CD4-positive, alpha-beta T cell treated with Interferon alpha-2 for 1 hour (primary cell): ENCODE measurements at regions not wholly inside any gene's neighbourhood (a gene's known extent, or its start where the extent isn't known, plus 50 kb on each side); places are given as distances from the start of the nearest gene placed in this dataset.

Source experiments
- DNase-seq, 2 donors: peaks; one replicate each; pipeline ENCODE4 v3.0.0-alpha.2; 2020 to 2022

GRCh38 chr9:633461-633860 is 208.0 kb upstream of the DMRT1 start:
- no peak for DNase-seq

DNA sequence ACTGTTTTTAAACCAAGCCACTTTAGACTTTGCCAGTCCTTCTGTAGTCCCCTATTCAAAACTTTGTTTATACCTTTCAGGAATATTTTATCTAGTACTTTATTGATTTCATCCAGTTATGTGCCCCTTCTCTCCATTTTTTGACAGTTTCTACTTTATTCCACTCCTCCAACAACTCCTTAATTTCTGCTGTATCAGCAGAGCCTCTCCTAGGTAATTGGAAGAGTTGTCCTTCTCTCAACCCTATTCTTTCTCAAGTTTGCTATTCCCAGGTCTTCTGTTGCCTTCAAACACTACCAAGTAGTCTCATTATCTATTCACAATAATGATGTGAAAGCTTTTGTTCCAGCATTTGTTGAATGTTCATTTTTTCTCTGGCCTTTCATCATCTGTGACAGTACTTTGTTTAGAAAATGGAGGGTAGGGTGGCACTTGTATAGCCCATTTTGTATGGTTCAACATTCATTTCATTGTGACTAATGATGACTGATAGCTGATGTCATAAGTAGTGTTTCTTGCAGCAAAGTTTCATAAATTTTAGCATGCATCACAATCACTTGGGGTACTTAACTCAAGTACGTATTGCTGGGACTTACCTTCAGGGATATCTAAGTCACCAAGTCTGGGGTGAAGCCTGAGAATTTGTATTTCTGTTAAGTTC is 204.4 kb upstream of the DMRT1 start:
- DNase-seq = no peak

- no peak for DNase-seq
These were observed 203.3 kb upstream of the DMRT1 start for GRCh38 chr9:638152-638551.

DNA sequence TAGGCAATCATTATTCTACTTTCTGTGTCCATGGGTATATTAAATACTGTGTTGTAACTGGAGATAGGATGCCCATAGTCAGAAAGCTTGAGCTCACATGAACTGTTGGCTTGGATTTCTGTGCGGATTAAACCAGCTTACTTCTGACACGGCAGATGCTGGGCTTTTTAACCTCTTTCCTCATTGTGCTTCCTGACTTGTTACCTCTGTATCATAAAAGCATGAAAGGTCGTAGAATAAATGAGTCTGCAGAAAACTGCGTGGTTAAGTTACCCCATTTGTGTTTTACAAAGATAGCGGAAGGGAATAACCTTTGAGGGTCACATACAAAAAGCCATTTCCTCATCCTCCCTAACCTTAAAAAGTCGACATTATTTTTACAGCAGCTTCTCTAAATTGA is 199.5 kb upstream of the DMRT1 start:
- DNase-seq = no peak

DNA sequence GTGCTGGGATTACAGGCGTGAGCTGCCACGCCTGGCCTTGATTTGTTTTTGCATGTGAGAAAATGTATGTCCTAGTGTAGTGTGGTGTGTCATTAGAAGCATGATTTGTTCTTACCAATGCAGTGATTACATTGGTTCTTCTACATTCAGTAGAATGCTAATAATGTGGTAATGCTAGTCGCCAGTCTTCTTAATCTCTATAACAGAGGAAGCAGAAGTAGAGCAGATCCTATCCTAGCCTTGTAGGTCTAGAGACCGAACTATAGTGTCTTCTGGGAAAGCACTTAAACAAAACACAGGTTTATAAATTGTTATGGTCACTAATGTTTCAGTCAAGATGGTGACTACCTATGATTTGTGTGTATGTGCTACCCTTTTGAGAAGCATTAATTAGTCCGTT is 197.5 kb upstream of the DMRT1 start:
- DNase-seq = no peak

GRCh38 chr9:647522-647921 is 194.0 kb upstream of the DMRT1 start:
- DNase-seq = no peak

DNA sequence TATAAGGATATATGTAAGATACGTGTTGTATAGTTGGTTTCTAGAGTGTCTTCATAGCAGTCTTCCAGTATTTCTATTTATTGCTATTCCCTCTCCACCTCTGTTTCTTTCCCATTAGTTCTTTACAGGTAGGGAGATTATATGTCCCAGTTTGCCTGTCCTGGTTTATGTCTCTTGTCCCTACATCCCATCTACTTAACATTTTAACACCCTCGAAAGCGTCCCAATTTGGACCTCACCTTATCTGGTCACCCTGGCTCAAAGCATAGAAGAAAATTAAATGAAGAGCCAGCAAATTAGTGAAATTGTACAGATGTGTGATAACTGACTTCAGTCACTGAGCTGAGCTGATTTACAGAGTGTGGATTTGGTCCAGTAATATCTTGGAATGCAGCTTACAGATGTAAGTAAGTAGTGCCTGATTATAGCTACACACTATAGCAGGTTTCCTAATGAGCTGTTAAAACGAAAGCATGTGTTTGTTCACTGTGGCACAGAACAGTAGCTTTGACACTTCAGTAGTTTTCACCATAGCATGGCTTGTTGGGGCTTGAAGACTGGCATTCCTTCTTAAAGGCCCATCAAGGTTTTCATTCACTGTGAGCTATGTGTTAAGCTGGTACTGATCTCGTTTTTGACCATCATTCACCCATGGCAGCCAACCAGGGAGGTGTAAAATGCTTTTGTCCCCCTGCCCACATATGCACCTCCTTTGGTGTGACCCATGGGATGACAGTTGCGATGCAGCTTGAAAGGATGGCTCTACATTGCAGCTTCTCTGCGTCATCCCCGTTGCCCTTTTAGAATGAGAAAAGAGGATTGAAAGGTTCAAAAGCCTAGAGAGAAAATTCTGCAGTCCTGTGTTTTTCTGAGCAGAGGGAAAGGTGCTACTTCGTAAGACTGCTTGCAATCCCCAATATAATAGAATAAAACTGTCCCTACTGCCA is 192.1 kb upstream of the DMRT1 start:
- no peak for DNase-seq

DNA sequence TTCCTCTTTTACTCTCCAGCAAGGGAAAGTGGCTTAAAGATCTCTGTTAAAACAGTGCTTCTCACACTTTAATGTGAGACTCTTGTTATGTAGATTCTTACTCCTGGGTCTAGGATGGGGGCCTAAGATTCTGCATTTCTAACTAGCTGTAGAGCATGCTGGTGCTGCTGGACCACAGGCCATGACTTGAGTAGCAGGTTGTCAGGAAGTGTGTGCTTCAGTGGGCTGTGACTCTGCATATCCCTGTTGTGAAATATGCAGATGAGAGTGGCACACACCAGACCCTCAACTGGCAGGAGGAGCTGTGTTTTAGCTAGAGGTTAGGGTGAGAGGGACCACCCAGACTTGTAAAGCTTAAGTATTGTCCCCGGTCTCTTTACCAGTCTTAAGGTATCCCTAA is 191.1 kb upstream of the DMRT1 start:
- DNase-seq = peak; percentile 4 to 5

GRCh38 chr9:651371-651770 is 190.1 kb upstream of the DMRT1 start:
- no peak for DNase-seq

DNA sequence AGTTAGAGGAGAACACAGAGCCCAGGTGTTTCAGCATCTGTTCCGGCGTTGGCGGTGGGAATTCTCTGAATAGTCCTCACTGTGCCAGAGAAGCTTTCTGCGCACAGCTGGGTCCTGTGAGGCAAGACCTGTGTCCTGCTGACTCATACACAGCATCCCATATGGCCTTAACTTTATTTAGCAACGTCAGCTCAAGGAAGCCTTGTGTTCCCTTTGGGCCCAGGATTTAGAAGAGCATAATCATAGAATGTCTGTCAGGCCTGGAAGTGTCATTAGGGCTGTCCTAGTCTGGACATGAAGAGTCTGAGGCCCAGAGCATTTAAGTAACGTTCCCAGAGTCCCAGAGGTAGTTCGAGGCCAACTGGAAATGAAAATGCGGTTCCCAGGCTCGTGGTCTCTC is 188.6 kb upstream of the DMRT1 start:
- no peak for DNase-seq

GRCh38 chr9:653421-653820 is 188.1 kb upstream of the DMRT1 start:
- DNase-seq = no peak

GRCh38 chr9:653856-654387 is 187.6 kb upstream of the DMRT1 start:
- no peak for DNase-seq

- no peak for DNase-seq
These were observed 185.6 kb upstream of the DMRT1 start for GRCh38 chr9:655875-656274.

DNA sequence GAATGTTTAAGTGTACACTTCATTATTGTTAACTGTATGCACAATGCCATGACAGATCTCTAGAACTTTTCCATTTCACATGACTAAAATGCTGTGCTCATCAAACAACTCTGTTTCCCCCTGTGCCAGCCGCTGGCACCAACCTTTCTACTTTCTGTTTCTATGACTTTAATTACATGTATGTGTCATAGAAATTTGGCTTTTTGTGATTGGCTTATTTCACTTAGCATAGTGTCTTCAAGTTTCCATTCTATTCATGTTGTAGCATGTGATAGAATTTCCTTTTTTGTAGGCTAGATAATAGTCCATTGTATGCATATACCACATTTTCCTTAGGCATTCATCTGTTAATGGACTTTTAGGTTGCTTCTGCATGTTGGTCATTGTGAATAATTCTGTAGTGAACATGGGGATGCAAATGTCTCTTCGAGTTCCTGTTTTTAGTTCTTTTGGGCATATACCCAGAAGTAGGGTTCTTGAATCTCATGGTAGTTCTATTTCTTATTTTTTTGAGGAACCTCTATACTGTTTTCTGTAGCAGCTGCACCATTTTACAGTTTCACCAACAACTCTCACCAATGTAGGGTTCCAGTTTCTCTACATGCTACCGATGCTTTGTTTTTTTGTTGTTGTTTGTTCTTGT is 184.4 kb upstream of the DMRT1 start:
- DNase-seq = no peak

- DNase-seq = no peak
These were observed 182.2 kb upstream of the DMRT1 start for GRCh38 chr9:659286-659685.

GRCh38 chr9:660227-660626 is 181.3 kb upstream of the DMRT1 start:
- no peak for DNase-seq

- DNase-seq = no peak
These were observed 178.0 kb upstream of the DMRT1 start for GRCh38 chr9:663541-663940.

DNA sequence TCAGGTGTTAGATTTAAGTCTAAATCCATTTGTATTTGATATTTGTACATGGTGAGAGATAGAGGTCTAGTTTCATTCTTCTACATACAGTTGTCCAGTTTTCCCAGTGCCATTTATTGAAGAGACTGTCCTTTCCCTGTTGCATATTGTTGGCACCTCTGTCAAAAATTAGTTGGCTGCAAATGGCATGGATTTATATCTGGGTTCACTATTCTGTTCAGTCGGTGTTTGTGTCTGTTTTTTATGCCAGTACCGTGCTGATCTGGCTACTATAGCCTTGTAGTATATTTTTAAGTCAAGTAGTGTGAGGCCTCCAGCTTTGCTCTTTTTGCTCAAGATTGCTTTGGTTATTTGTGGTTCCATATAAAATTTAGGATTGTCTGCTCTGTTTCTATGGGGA is 176.2 kb upstream of the DMRT1 start:
- no peak for DNase-seq

GRCh38 chr9:671997-672396 is 169.5 kb upstream of the DMRT1 start:
- DNase-seq = no peak

- DNase-seq = no peak
These were observed 168.6 kb upstream of the DMRT1 start for GRCh38 chr9:672851-673250.

GRCh38 chr9:673264-673965 is 168.1 kb upstream of the DMRT1 start:
- DNase-seq = no peak

- no peak for DNase-seq
These were observed 167.5 kb upstream of the DMRT1 start for GRCh38 chr9:673966-674526.
